Effector memory CD4-positive, alpha-beta T cell (primary cell): ENCODE measurements at regions not wholly inside any gene's neighbourhood (a gene's known extent, or its start where the extent isn't known, plus 50 kb on each side); places are given as distances from the start of the nearest gene placed in this dataset.

Experiments
- DNase-seq, 3 donors: peaks; one replicate each; pipeline ENCODE4 v3.0.0-alpha.2; 2020
- H3K27ac ChIP-seq: 2 replicates; pipeline ENCODE4 v1.7.0; 2013; ENCODE audit warnings: mild to moderate bottlenecking, low read length, moderate library complexity; ENCODE audit not compliant: insufficient read depth, poor library complexity, severe bottlenecking
- H3K27me3 ChIP-seq: replicated peaks from 2 replicates; pipeline ENCODE4 v1.7.0; 2013; ENCODE audit warnings: mild to moderate bottlenecking, low read length; ENCODE audit not compliant: insufficient read depth, control insufficient read depth, poor library complexity, severe bottlenecking
- H3K36me3 ChIP-seq: 2 replicates; pipeline ENCODE4 v1.7.0; 2013; ENCODE audit warnings: mild to moderate bottlenecking, low read length, moderate library complexity; ENCODE audit not compliant: control insufficient read depth, insufficient read depth
- H3K4me1 ChIP-seq: 2 replicates; pipeline ENCODE4 v1.7.0; 2013; ENCODE audit warnings: low read length, mild to moderate bottlenecking; ENCODE audit not compliant: control insufficient read depth, insufficient read depth, poor library complexity, severe bottlenecking
- H3K4me3 ChIP-seq: 2 replicates; pipeline ENCODE4 v1.7.0; 2013; ENCODE audit warnings: low read length, low read depth, mild to moderate bottlenecking; ENCODE audit not compliant: insufficient read depth, poor library complexity, severe bottlenecking
- H3K9me3 ChIP-seq: 2 replicates; pipeline ENCODE4 v1.7.0; 2013; ENCODE audit warnings: mild to moderate bottlenecking, low read length, moderate library complexity; ENCODE audit not compliant: control insufficient read depth

- Histone ChIP-seq H3K4me1 (no peaks in the 10 kb centered on the region), H3K27ac (no peak overlapping the region), H3K4me3 (no peak overlapping the region), H3K27me3 (no peaks in the 10 kb centered on the region), H3K36me3 (no peaks in the 10 kb centered on the region), H3K9me3 (no peaks in the 10 kb centered on the region)
- no peak for DNase-seq
These were observed 84.5 kb upstream of the ITGB1 start for GRCh38 chr10:33042565-33042964.

GRCh38 chr10:33041783-33042437, 83.9 kb upstream of the ITGB1 start:
- H3K9me3 ChIP-seq = no peaks in the 10 kb centered on the region
- H3K4me3 ChIP-seq = no peak overlapping the region
- H3K27me3 ChIP-seq = no peaks in the 10 kb centered on the region
- DNase-seq = no peak
- no peaks in the 10 kb centered on the region for H3K4me1 ChIP-seq
- H3K36me3 ChIP-seq = no peaks in the 10 kb centered on the region
- H3K27ac ChIP-seq = no peak overlapping the region

- Histone ChIP-seq H3K4me3 (no peak overlapping the region), H3K9me3 (no peaks in the 10 kb centered on the region), H3K36me3 (no peaks in the 10 kb centered on the region), H3K27ac (no peak overlapping the region), H3K27me3 (no peaks in the 10 kb centered on the region), H3K4me1 (no peaks in the 10 kb centered on the region)
- no peak for DNase-seq
These were observed 82.4 kb upstream of the ITGB1 start for GRCh38 chr10:33040436-33040835.

GRCh38 chr10:33039181-33039580, 81.2 kb upstream of the ITGB1 start:
- DNase-seq = no peak
- H3K36me3 ChIP-seq = no peaks in the 10 kb centered on the region
- no peak overlapping the region for H3K27ac ChIP-seq
- no peaks in the 10 kb centered on the region for H3K27me3 ChIP-seq
- no peaks in the 10 kb centered on the region for H3K9me3 ChIP-seq
- no peaks in the 10 kb centered on the region for H3K4me1 ChIP-seq
- no peak overlapping the region for H3K4me3 ChIP-seq

- no peaks in the 10 kb centered on the region for H3K9me3 ChIP-seq
- no peak overlapping the region for H3K27ac ChIP-seq
- no peaks in the 10 kb centered on the region for H3K36me3 ChIP-seq
- H3K27me3 ChIP-seq = no peaks in the 10 kb centered on the region
- H3K4me3 ChIP-seq = no peak overlapping the region
- H3K4me1 ChIP-seq = no peaks in the 10 kb centered on the region
- DNase-seq = no peak
These were observed 80.6 kb upstream of the ITGB1 start for GRCh38 chr10:33038672-33039071.

- DNase-seq = no peak
- no peaks in the 10 kb centered on the region for H3K27me3 ChIP-seq
- H3K4me1 ChIP-seq = no peaks in the 10 kb centered on the region
- no peaks in the 10 kb centered on the region for H3K9me3 ChIP-seq
- H3K27ac ChIP-seq = no peak overlapping the region
- H3K36me3 ChIP-seq = no peaks in the 10 kb centered on the region
- no peak overlapping the region for H3K4me3 ChIP-seq
These were observed 79.7 kb upstream of the ITGB1 start for GRCh38 chr10:33037726-33038125.

GRCh38 chr10:33036670-33037069, 78.6 kb upstream of the ITGB1 start:
- Histone ChIP-seq H3K9me3 (no peaks in the 10 kb centered on the region), H3K4me3 (no peak overlapping the region), H3K36me3 (no peaks in the 10 kb centered on the region), H3K27me3 (no peaks in the 10 kb centered on the region), H3K4me1 (peaks cover 4% of the 10 kb centered on the region), H3K27ac (no peak overlapping the region)
- no peak for DNase-seq

- Histone ChIP-seq H3K4me1 (peaks cover 5% of the 10 kb centered on the region), H3K36me3 (no peaks in the 10 kb centered on the region), H3K27me3 (no peaks in the 10 kb centered on the region), H3K27ac (no peak overlapping the region), H3K9me3 (no peaks in the 10 kb centered on the region), H3K4me3 (no peak overlapping the region)
- no peak for DNase-seq
These were observed 77.4 kb upstream of the ITGB1 start for GRCh38 chr10:33035411-33035810.

- Histone ChIP-seq H3K9me3 (no peaks in the 10 kb centered on the region), H3K4me1 (peaks cover 10% of the 10 kb centered on the region), H3K27me3 (no peaks in the 10 kb centered on the region), H3K27ac (no peak overlapping the region), H3K4me3 (no peak overlapping the region), H3K36me3 (no peaks in the 10 kb centered on the region)
- DNase-seq = no peak
These were observed 76.9 kb upstream of the ITGB1 start for GRCh38 chr10:33034931-33035330.

- no peak for DNase-seq
- H3K27me3 ChIP-seq = no peaks in the 10 kb centered on the region
- H3K4me1 ChIP-seq = peaks cover 21% of the 10 kb centered on the region
- H3K4me3 ChIP-seq = no peak overlapping the region
- no peak overlapping the region for H3K27ac ChIP-seq
- no peaks in the 10 kb centered on the region for H3K36me3 ChIP-seq
- no peaks in the 10 kb centered on the region for H3K9me3 ChIP-seq
These were observed 74.7 kb upstream of the ITGB1 start for GRCh38 chr10:33032654-33033151.
